DND-41 (cell line): ENCODE measurements at regions not wholly inside any gene's neighbourhood (a gene's known extent, or its start where the extent isn't known, plus 50 kb on each side); places are given as distances from the start of the nearest gene placed in this dataset.

ENCODE experiments used
- EZH2 ChIP-seq: IDR thresholded peaks from 3 replicates; pipeline ENCODE4 v1.6.1; 2012; ENCODE audit warnings: borderline replicate concordance, low read depth, mild to moderate bottlenecking, moderate library complexity, low read length, inconsistent platforms; ENCODE audit not compliant: severe bottlenecking
- TF ChIP-seq, protein P1 (sequence below): IDR thresholded peaks from 2 replicates; pipeline ENCODE4 v1.5.1; 2012; ENCODE audit warnings: borderline replicate concordance, low read length, moderate library complexity, mild to moderate bottlenecking; ENCODE audit not compliant: poor library complexity, severe bottlenecking; ENCODE audit errors: extremely low read depth

DNA sequence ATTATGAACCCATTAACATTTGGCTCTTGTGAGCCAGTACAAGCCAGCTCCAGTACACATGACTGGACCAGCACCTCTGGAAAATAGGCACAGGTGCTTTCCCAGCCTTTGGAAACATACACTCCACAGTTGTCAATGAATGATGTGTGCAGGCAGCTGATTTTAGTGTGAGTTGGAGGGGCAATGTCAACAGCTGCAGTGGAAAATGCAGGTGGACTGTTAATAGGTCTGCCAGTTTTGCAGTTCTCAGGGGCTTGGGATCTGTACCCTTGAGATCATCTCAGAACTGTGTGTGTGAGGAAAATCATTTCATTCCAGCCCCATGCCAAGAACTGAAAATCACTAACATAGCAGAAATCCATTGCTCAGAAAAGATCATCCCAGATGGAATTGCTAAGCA lies 81.7 kb upstream of the CHRDL1 start:
- TF ChIP-seq, protein P1, sequence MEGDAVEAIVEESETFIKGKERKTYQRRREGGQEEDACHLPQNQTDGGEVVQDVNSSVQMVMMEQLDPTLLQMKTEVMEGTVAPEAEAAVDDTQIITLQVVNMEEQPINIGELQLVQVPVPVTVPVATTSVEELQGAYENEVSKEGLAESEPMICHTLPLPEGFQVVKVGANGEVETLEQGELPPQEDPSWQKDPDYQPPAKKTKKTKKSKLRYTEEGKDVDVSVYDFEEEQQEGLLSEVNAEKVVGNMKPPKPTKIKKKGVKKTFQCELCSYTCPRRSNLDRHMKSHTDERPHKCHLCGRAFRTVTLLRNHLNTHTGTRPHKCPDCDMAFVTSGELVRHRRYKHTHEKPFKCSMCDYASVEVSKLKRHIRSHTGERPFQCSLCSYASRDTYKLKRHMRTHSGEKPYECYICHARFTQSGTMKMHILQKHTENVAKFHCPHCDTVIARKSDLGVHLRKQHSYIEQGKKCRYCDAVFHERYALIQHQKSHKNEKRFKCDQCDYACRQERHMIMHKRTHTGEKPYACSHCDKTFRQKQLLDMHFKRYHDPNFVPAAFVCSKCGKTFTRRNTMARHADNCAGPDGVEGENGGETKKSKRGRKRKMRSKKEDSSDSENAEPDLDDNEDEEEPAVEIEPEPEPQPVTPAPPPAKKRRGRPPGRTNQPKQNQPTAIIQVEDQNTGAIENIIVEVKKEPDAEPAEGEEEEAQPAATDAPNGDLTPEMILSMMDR = no peak
- no peak for TF ChIP-seq EZH2
